DND-41 (cell line): ENCODE measurements at regions not wholly inside any gene's neighbourhood (a gene's known extent, or its start where the extent isn't known, plus 50 kb on each side); places are given as distances from the start of the nearest gene placed in this dataset.

ENCODE experiments used
- ATAC-seq: fragments of 200-7000 bp; cut with Tn5 transposase; 3 replicates; pipeline ENCODE4 v1.9.1; 2021; ENCODE audit warnings: low read depth; ENCODE audit not compliant: insufficient read depth
- DNase-seq: peaks from one replicate; pipeline ENCODE4 v3.0.0-alpha.2; 2020
- H2AFZ ChIP-seq: 2 replicates; pipeline ENCODE4 v1.6.0; 2012; ENCODE audit warnings: low read depth, low read length
- H3K27ac ChIP-seq: 2 replicates; pipeline ENCODE4 v1.5.1; 2012; ENCODE audit warnings: low read length, inconsistent platforms
- H3K27me3 ChIP-seq: fragments of 200-600 bp; sonication (generic); 2 replicates; pipeline ENCODE4 v1.6.0; 2012; ENCODE audit warnings: low read length, mild to moderate bottlenecking, inconsistent platforms; ENCODE audit not compliant: insufficient read depth, poor library complexity
- H3K36me3 ChIP-seq: 2 replicates; pipeline ENCODE4 v1.5.1; 2012; ENCODE audit warnings: low read length, inconsistent platforms; ENCODE audit not compliant: insufficient read depth
- H3K4me1 ChIP-seq: 2 replicates; pipeline ENCODE4 v1.5.1; 2012; ENCODE audit warnings: mild to moderate bottlenecking, low read length; ENCODE audit not compliant: insufficient read depth
- H3K4me2 ChIP-seq: 2 replicates; pipeline ENCODE4 v1.6.0; 2012; ENCODE audit warnings: mild to moderate bottlenecking, moderate library complexity, low read length, inconsistent platforms; ENCODE audit not compliant: insufficient read depth
- H3K4me3 ChIP-seq, 2 experiments: fragments of 200-600 bp in 1 of 2; shearing (Covaris generic) in 1 of 2; 2 replicates each; pipeline ENCODE4 v1.5.1; 2012 to 2016; ENCODE audit warnings: inconsistent platforms in 2 of 2, low read length in 2 of 2, mild to moderate bottlenecking in 2 of 2, low read depth in 1 of 2, moderate library complexity in 1 of 2
- H3K79me2 ChIP-seq: 2 replicates; pipeline ENCODE4 v1.6.0; 2012; ENCODE audit warnings: low read length, inconsistent platforms; ENCODE audit not compliant: insufficient read depth
- H3K9ac ChIP-seq: 2 replicates; pipeline ENCODE4 v1.6.0; 2012; ENCODE audit warnings: low read depth, mild to moderate bottlenecking, inconsistent platforms, low read length, moderate library complexity
- H3K9me3 ChIP-seq: 2 replicates; pipeline ENCODE4 v1.5.1; 2012; ENCODE audit warnings: low read length, moderate library complexity, mild to moderate bottlenecking, inconsistent platforms; ENCODE audit not compliant: insufficient read depth, severe bottlenecking
- H4K20me1 ChIP-seq: 2 replicates; pipeline ENCODE4 v1.6.0; 2012; ENCODE audit warnings: low read length; ENCODE audit not compliant: insufficient read depth
- CTCF ChIP-seq: IDR thresholded peaks from 2 replicates; pipeline ENCODE4 v1.5.1; 2012; ENCODE audit warnings: borderline replicate concordance, low read length, moderate library complexity, mild to moderate bottlenecking; ENCODE audit not compliant: poor library complexity, severe bottlenecking; ENCODE audit errors: extremely low read depth
- EZH2 ChIP-seq: IDR thresholded peaks from 3 replicates; pipeline ENCODE4 v1.6.1; 2012; ENCODE audit warnings: borderline replicate concordance, low read depth, mild to moderate bottlenecking, moderate library complexity, low read length, inconsistent platforms; ENCODE audit not compliant: severe bottlenecking

- no peak for ATAC-seq
- H3K4me2 ChIP-seq = no peak overlapping the region
- no peak overlapping the region for H3K9ac ChIP-seq
- H2AFZ ChIP-seq = no peak overlapping the region
- no peaks in the 10 kb centered on the region for H3K4me1 ChIP-seq
- no peak for DNase-seq
- H3K9me3 ChIP-seq = no peaks in the 10 kb centered on the region
- H3K36me3 ChIP-seq = no peaks in the 10 kb centered on the region
- H3K79me2 ChIP-seq = no peaks in the 10 kb centered on the region
- no peaks in the 10 kb centered on the region for H4K20me1 ChIP-seq
- H3K27me3 ChIP-seq = peaks cover 7% of the 10 kb centered on the region
- TF ChIP-seq CTCF (no peak), EZH2 (no peak)
- no peak overlapping the region for H3K4me3 ChIP-seq
- no peak overlapping the region for H3K27ac ChIP-seq
Observed at GRCh38 chr1:214842856-214843255, 239.7 kb upstream of the KCNK2 start.

GRCh38 chr1:214843281-214843680 lies 239.3 kb upstream of the KCNK2 start:
- Histone ChIP-seq H3K79me2 (no peaks in the 10 kb centered on the region), H3K9me3 (no peaks in the 10 kb centered on the region), H3K4me1 (no peaks in the 10 kb centered on the region), H4K20me1 (no peaks in the 10 kb centered on the region), H3K27me3 (peaks cover 6% of the 10 kb centered on the region), H3K4me2 (no peak overlapping the region), H2AFZ (no peak overlapping the region), H3K27ac (no peak overlapping the region), H3K9ac (no peak overlapping the region), H3K4me3 (no peak overlapping the region), H3K36me3 (no peaks in the 10 kb centered on the region)
- TF ChIP-seq CTCF (no peak), EZH2 (no peak)
- DNase-seq (no peak), ATAC-seq (no peak)

- Histone ChIP-seq H3K4me1 (no peaks in the 10 kb centered on the region), H3K27ac (no peak overlapping the region), H3K36me3 (no peaks in the 10 kb centered on the region), H3K9ac (no peak overlapping the region), H3K4me3 (no peak overlapping the region), H3K27me3 (peaks cover 4% of the 10 kb centered on the region), H3K79me2 (no peaks in the 10 kb centered on the region), H2AFZ (no peak overlapping the region), H3K4me2 (no peak overlapping the region), H3K9me3 (no peaks in the 10 kb centered on the region), H4K20me1 (no peaks in the 10 kb centered on the region)
- DNase-seq (no peak), ATAC-seq (no peak)
- TF ChIP-seq EZH2 = no peak
- TF ChIP-seq CTCF = no peak
Observed at GRCh38 chr1:214844319-214844718, 238.2 kb upstream of the KCNK2 start.

- Histone ChIP-seq H3K4me3 (no peak overlapping the region), H2AFZ (no peak overlapping the region), H3K4me1 (no peaks in the 10 kb centered on the region), H3K79me2 (no peaks in the 10 kb centered on the region), H3K9ac (no peak overlapping the region), H3K36me3 (no peaks in the 10 kb centered on the region), H3K4me2 (no peak overlapping the region), H4K20me1 (no peaks in the 10 kb centered on the region), H3K9me3 (no peaks in the 10 kb centered on the region), H3K27ac (no peak overlapping the region), H3K27me3 (no peaks in the 10 kb centered on the region)
- ATAC-seq (no peak), DNase-seq (no peak)
- no peak for TF ChIP-seq CTCF
Observed at GRCh38 chr1:214846276-214846675, 236.3 kb upstream of the KCNK2 start.
